CD14-positive monocyte (primary cell): ENCODE measurements at regions not wholly inside any gene's neighbourhood (a gene's known extent, or its start where the extent isn't known, plus 50 kb on each side); places are given as distances from the start of the nearest gene placed in this dataset.

Source experiments
- DNase-seq, 3 donors: peaks; one replicate each; pipeline ENCODE4 v3.0.0-alpha.2; 2011 to 2022
- H2AFZ ChIP-seq: 2 replicates; pipeline ENCODE4 v1.6.0; 2012; ENCODE audit warnings: mild to moderate bottlenecking, low read depth, low read length, inconsistent platforms; ENCODE audit not compliant: insufficient read depth, poor library complexity, severe bottlenecking
- H3K27ac ChIP-seq, 2 donors: 1 replicate in 1 of 2; 2 replicates in 1 of 2; pipeline ENCODE4 v1.5.1; 2012 to 2013; ENCODE audit warnings: low read length in 2 of 2, control low read depth in 1 of 2, inconsistent platforms in 1 of 2, low read depth in 1 of 2, mild to moderate bottlenecking in 1 of 2
- H3K27me3 ChIP-seq, 2 donors: one replicate each; pipeline versions ENCODE4 v1.6.0 to v1.6.1; 2011 to 2013; ENCODE audit warnings: low read length in 2 of 2; ENCODE audit not compliant: control insufficient read depth in 2 of 2, insufficient read depth in 2 of 2
- H3K36me3 ChIP-seq, 2 donors: replicated peaks in 1 of 2; 1 replicate in 1 of 2; 2 replicates in 1 of 2; pipeline versions ENCODE4 v1.5.1 to v1.6.1; 2012 to 2013; ENCODE audit warnings: low read length in 2 of 2, control low read depth in 1 of 2, inconsistent platforms in 1 of 2, mild to moderate bottlenecking in 1 of 2; ENCODE audit not compliant: insufficient read depth in 2 of 2, control insufficient read depth in 1 of 2
- H3K4me1 ChIP-seq, 2 donors: 1 replicate in 1 of 2; 2 replicates in 1 of 2; pipeline versions ENCODE4 v1.5.1 to v1.6.1; 2012 to 2013; ENCODE audit warnings: low read length in 2 of 2, control low read depth in 1 of 2, inconsistent platforms in 1 of 2, mild to moderate bottlenecking in 1 of 2, moderate library complexity in 1 of 2; ENCODE audit not compliant: insufficient read depth in 2 of 2, control insufficient read depth in 1 of 2
- H3K4me2 ChIP-seq: replicated peaks from 2 replicates; pipeline ENCODE3; 2012; ENCODE audit warnings: low read length, moderate library complexity, mild to moderate bottlenecking; ENCODE audit not compliant: poor library complexity, severe bottlenecking; ENCODE audit errors: extremely low read depth
- H3K4me3 ChIP-seq, 3 experiments: fragments of 200-600 bp in 1 of 3; sonication (generic) in 1 of 3; replicated peaks in 1 of 3; 1 replicate in 2 of 3; 2 replicates in 1 of 3; pipeline ENCODE4 v1.5.1; 2011 to 2013; ENCODE audit warnings: low read length in 3 of 3, mild to moderate bottlenecking in 3 of 3, control low read depth in 2 of 3, low read depth in 2 of 3, inconsistent platforms in 1 of 3, moderate library complexity in 1 of 3
- H3K79me2 ChIP-seq: 2 replicates; pipeline ENCODE4 v1.6.0; 2012; ENCODE audit warnings: mild to moderate bottlenecking, control low read depth, inconsistent platforms, low read length, moderate library complexity; ENCODE audit not compliant: insufficient read depth
- H3K9ac ChIP-seq: 2 replicates; pipeline ENCODE4 v1.6.0; 2017; ENCODE audit warnings: low read length, mild to moderate bottlenecking; ENCODE audit not compliant: insufficient read depth, poor library complexity, severe bottlenecking
- H3K9me3 ChIP-seq, 2 donors: replicated peaks in 1 of 2; 1 replicate in 1 of 2; 2 replicates in 1 of 2; pipeline versions ENCODE4 v1.5.1 to v1.6.1; 2012 to 2013; ENCODE audit warnings: low read length in 2 of 2, control low read depth in 1 of 2; ENCODE audit not compliant: control insufficient read depth in 1 of 2, insufficient read depth in 1 of 2
- H4K20me1 ChIP-seq: 2 replicates; pipeline ENCODE4 v1.6.0; 2012; ENCODE audit warnings: mild to moderate bottlenecking, low read length, control low read depth, moderate library complexity; ENCODE audit not compliant: insufficient read depth
- H3K27ac Mint-ChIP-seq, 7 donors: one replicate each; pipeline ENCODE4 v1.8.0; 2020; ENCODE audit warnings: mild to moderate bottlenecking in 7 of 7, mixed read lengths in 7 of 7, moderate library complexity in 6 of 7, inconsistent platforms in 2 of 7
- H3K27me3 Mint-ChIP-seq, 3 donors: one replicate each; pipeline ENCODE4 v1.8.0; 2021 to 2022; ENCODE audit warnings: low read depth in 3 of 3, mild to moderate bottlenecking in 3 of 3, mixed read lengths in 3 of 3, moderate library complexity in 3 of 3, inconsistent platforms in 1 of 3
- H3K36me3 Mint-ChIP-seq, 2 donors: one replicate each; pipeline ENCODE4 v1.8.0; 2020; ENCODE audit warnings: mixed read lengths in 2 of 2, inconsistent platforms in 1 of 2, mild to moderate bottlenecking in 1 of 2
- H3K4me1 Mint-ChIP-seq: one replicate; pipeline ENCODE4 v1.8.0; 2020; ENCODE audit warnings: mild to moderate bottlenecking, mixed read lengths
- H3K4me3 Mint-ChIP-seq, 2 donors: one replicate each; pipeline ENCODE4 v1.8.0; 2020; ENCODE audit warnings: mild to moderate bottlenecking in 2 of 2, mixed read lengths in 2 of 2, moderate library complexity in 1 of 2
- H3K9me3 Mint-ChIP-seq, 7 donors: one replicate each; pipeline ENCODE4 v1.8.0; 2020 to 2022; ENCODE audit warnings: mixed read lengths in 7 of 7, mild to moderate bottlenecking in 6 of 7, moderate library complexity in 6 of 7, inconsistent platforms in 2 of 7
- CTCF ChIP-seq: fragments of 200-600 bp; IDR thresholded peaks from one replicate; pipeline ENCODE4 v1.8.0; 2022; ENCODE audit warnings: antibody characterized with exemption, mild to moderate bottlenecking
- WGBS: methylation state at CpG from one replicate; pipeline ENCODE4 v1.1.5; 2013; ENCODE audit warnings: missing lambda C conversion rate; ENCODE audit not compliant: insufficient coverage; 5-methylcytosine and 5-hydroxymethylcytosine counted together
- intact Hi-C, 2 donors: fragments of 100-400 bp; cut with micrococcal nuclease; formaldehyde crosslinking; loops; one replicate each; pipeline versions ENCODE4 v1.15.0 to v1.15.1; 2023

GRCh38 chr1:4004635-4005430 is 104.8 kb upstream of the C1orf174 start:
- Histone ChIP-seq H3K4me1 (no peaks in the 10 kb centered on the region), H3K9ac (no peak overlapping the region), H3K79me2 (no peaks in the 10 kb centered on the region), H3K27me3 (no peaks in the 10 kb centered on the region), H3K36me3 (no peaks in the 10 kb centered on the region), H3K27ac (no peak overlapping the region), H3K4me2 (no peak overlapping the region), H3K9me3 (peaks cover 50 to 55% of the 10 kb centered on the region in 2 donors), H4K20me1 (no peaks in the 10 kb centered on the region), H2AFZ (no peak overlapping the region), H3K4me3 (no peak overlapping the region)
- intact Hi-C loops, result no loop called here
- H3K4me1 Mint-ChIP-seq, result no peaks in the 10 kb centered on the region
- H3K36me3 Mint-ChIP-seq, result peaks cover 0 to 8% of the 10 kb centered on the region in 2 donors
- no peak overlapping the region for H3K4me3 Mint-ChIP-seq
- DNase-seq, result no peak
- H3K27ac Mint-ChIP-seq, result no peak overlapping the region
- H3K9me3 Mint-ChIP-seq, result peaks cover 28 to 57% (median 55%) of the 10 kb centered on the region in 7 donors
- WGBS, result 72% methylated on average over 16 of the region's 17 CpGs
- peaks cover 0 to 17% (median 10%) of the 10 kb centered on the region in 3 donors for H3K27me3 Mint-ChIP-seq
- TF ChIP-seq CTCF, result no peak

- WGBS, result 98% methylated on average over 5 of the region's 6 CpGs
- Histone ChIP-seq H2AFZ (no peak overlapping the region), H3K27me3 (no peaks in the 10 kb centered on the region), H3K4me2 (no peak overlapping the region), H3K36me3 (no peaks in the 10 kb centered on the region), H3K9me3 (peaks cover 56 to 61% of the 10 kb centered on the region in 2 donors), H3K27ac (no peak overlapping the region), H3K9ac (no peak overlapping the region), H3K4me1 (no peaks in the 10 kb centered on the region), H3K4me3 (no peak overlapping the region), H4K20me1 (no peaks in the 10 kb centered on the region), H3K79me2 (no peaks in the 10 kb centered on the region)
- H3K36me3 Mint-ChIP-seq, result peaks cover 0 to 8% of the 10 kb centered on the region in 2 donors
- TF ChIP-seq CTCF, result no peak
- no peak for DNase-seq
- H3K4me1 Mint-ChIP-seq, result no peaks in the 10 kb centered on the region
- H3K4me3 Mint-ChIP-seq, result no peak overlapping the region
- peaks cover 0 to 17% (median 7%) of the 10 kb centered on the region in 3 donors for H3K27me3 Mint-ChIP-seq
- intact Hi-C loops, result no loop called here
- peak overlapping the region in 1 of 7 donors; percentile 31 for H3K27ac Mint-ChIP-seq
- H3K9me3 Mint-ChIP-seq, result peaks cover 28 to 63% (median 59%) of the 10 kb centered on the region in 7 donors
Observed at GRCh38 chr1:4005431-4005830, 105.4 kb upstream of the C1orf174 start.
